NCI-H510A treated with DMSO at 0.1 percent for 48 hours (cell line): ENCODE measurements at regions not wholly inside any gene's neighbourhood (a gene's known extent, or its start where the extent isn't known, plus 50 kb on each side); places are given as distances from the start of the nearest gene placed in this dataset.
"Not testable (repeated sequence)": the region's sequence is repeated elsewhere in the genome, so short reads cannot be mapped to it uniquely, and the experiment has no call there.

ENCODE experiments used
- DNase-seq: peaks from one replicate; lab custom pipeline; 2025; lab: John Stamatoyannopoulos, UW

DNA sequence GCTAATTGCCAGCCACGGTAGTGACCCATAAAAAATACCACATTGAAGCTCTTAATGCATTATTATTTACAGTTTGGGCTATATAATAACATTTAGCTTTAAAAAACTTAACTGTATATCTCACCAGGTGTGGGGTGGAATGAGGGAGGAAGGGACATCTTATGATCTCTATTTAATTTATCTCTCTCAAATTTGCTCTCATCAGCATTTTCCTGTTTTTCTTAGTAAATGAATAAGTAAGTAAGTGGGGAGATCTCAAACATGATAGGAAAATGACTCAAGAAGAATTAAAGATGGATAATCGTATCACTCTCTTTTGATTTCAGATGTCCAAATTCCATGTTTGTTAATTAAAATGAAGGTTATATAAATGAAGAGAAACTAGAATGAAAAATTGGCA is 200.7 kb upstream of the NR3C2 start:
- DNase-seq = no peak

DNA sequence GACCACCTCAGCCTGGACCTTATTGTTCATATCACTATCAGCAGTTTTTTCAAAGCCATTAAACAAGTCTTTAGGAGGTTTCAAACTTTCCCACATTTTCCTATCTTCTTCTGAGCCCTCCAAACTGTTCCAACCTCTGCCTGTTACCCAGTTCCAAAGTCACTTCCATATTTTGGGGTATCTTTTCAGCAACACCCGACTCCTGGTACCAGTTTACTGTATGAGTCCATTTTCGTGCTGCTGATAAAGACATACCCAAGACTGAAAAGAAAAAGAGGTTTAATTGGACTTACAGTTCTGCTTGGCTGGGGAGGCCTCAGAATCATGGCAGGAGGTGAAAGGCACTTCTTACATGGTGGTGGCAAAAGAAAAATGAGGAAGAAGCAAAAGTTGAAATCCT is 195.9 kb upstream of the NR3C2 start:
- not testable (repeated sequence) for DNase-seq

DNA sequence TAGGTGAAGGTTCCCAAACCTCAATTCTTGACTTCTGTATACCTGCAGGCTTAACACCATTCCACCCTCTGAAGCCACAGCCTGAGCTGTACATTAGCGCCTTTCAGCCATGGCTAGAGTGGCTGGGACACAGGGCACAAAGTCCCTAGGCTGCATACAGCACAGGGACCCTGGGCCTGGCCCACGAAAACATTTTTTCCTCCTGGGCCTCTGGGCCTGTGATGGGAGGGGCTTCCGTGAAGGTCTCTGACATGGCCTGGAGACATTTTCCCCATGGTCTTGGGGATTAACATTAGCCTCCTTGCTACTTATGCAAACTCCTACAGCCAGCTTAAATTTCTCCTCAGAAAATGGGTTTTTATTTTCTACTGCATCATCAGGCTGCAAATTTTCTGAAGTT is 195.2 kb upstream of the NR3C2 start:
- DNase-seq = not testable (repeated sequence)

DNA sequence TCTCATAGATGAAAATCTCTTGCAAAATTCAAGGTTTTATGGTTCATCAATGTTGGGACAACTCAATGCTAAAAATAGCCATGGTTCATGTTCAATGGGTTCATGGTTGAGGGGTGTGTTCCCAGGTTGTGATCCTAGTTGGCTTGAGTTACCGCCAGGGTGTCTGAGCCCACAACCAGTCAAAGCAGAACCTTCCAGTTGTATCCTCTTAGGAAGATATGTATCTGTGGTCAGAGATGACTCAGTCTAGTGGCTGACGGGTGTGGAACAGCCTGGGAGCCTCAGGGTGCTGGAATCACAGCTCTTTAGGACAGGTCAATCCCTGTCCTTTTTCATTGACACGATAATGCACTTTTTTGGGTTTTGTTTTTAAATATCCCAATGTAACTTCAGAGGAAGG is 192.3 kb upstream of the NR3C2 start:
- DNase-seq = no peak

DNA sequence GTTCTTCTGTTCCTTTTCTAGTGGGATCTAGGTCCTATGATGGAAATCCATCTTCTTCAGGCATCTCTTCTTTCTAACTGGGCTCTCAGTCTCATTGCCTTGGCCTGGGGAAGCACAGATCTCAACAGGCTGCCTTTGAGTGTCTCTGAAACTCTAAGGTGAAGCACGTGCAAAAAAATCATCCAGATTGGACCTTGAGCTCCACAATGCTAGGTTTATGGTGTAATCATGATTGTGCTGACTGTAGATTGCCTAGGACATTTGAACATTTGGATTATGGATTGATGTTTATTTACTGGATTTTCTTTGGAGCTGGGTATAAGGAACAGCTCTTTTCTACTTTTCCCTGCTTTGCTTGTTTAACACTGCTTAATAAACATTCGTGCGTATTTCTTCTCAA is 191.5 kb upstream of the NR3C2 start:
- DNase-seq = no peak

DNA sequence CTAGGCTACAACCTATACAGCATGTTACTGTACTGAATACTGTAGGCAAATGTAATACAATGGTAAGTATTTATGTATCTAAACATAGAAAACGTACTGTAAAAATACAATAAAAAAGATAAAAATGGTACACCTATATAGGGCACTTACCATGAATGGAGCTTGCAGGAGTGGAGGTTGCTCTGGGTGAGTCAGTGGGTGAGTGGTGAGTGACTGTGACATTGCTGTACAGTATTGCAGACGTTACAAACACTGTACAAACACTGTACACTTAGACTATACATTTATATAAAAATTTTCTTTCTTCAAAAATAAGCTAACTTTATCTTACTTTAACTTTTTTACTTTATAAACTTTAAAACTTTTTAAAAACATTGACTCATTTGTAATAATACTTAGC is 190.3 kb upstream of the NR3C2 start:
- no peak for DNase-seq

DNA sequence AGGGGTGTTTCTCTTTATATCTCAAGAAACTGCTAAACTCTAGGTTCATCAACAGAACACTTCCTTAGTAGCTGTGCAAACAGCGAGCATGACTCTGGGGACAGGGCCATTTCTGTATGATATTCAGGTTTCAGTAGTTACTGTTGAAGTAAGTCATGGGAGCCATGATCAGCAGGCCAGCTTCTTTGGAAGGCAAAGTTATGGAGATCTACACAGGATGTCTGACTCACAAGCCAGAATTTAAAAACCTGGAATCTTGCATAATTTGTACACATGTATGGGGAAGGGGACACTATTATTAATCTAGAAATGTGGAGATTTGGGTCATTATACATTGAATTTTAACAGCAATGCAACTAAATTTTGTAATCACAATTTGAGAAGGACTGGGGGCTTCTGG is 187.8 kb upstream of the NR3C2 start:
- DNase-seq = no peak

DNA sequence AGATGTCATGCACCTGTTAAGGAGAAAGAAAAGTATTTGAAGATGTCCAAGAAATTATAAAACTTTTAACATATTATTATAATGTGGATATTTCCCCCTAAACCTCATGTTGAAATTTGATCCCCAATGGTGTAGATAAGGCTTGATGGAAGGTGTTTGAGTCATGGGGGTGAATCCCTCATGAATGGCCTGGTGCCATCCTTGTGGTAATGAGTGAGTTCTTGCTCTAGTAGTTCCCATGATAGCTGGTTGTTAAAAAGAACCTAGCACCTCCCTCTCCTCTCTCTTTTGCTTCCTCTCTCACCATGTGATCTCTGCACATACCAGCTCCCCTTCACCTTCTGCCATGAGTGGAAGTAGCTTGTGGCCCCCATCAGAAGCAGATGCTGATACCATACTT is 176.6 kb upstream of the NR3C2 start:
- DNase-seq = no peak

DNA sequence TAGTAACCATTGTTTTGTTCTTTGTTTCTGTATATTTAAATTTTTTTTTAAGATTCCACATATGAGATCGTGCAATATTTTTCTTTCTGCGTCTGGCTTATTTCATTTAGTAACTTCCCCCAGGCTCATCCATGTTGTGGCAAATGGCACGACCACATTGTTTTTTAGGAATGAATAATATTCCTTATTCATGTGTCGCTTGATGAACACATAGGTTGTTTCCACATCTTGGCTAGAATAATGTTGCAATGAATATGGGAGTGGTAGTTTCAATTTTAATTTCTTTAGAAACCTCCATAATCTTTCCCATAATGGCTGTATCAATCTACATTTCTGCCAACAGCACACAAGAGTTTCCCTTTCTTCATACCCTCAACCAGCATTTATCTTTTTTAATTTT is 166.8 kb upstream of the NR3C2 start:
- DNase-seq = no peak

DNA sequence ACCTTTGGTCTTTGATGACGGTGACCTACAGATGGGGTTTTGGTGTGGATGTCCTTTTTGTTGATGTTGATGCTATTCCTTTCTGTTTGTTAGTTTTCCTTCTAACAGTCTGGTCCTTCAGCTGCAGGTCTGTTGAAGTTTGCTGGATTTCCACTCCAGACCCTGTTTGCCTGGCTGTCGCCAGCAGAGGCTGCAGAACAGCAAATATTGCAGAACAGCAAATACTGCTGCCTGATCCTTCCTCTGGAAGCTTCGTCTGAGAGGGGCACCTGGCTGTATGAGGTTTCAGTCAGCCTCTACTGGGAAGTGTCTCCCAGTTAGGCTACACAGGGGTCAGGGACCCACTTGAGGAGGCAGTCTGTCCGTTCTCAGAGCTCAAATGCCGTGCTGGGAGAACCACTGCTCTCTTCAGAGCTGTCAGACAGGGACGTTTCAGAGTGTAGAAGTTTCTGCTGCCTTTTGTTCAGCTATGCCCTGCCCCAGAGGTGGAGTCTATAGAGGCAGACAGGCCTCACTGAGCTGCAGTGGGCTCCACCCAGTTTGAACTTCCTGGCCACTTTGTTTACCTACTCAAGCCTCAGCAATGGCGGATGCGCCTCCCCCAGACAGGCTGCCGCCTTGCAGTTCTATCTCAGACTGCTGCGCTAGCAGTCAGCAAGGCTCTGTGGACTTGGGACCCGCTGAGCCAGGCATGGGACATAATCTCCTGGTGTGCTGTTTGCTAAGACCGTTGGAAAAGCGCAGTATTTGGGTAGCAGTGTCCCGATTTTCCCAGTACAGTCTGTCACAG is 156.4 kb upstream of the NR3C2 start:
- DNase-seq = not testable (repeated sequence)

DNA sequence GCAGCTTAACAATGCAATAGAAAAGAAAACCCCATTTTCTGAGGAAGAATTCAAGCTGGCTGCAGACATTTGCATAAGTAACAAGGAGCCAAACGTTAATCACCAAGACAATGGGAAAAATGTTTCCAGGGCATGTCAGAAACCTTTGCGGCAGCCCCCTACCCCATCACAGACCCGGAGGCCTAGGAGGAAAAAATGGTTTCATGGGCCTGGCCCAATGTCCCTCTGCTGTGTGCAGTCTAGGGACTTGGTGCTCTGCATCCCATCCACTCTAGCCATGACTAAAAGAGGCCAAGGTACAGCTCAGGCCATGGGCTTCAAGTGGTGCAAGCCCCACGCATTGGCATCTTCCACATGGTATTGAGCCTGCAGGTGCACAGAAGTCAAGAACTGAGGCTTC is 147.0 kb upstream of the NR3C2 start:
- DNase-seq = no peak

DNA sequence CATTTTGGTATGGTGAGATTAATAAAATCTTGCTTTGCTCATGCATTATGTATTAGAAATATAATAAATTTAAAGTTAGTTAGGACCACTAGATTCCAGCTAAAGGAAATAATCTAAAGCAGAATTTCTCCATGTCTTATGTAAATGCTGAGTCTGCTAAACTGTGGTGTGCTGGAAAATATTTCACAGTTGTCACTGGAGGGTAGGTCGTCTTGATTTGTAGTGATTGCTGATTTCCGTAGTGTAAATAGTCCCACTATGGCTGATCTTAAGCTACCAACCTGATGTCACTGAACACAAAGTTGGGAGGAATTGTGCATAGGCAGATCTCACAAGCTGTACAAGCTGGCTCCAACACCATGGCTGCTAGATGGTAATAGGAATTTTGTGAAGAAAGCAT is 133.4 kb upstream of the NR3C2 start:
- no peak for DNase-seq

DNA sequence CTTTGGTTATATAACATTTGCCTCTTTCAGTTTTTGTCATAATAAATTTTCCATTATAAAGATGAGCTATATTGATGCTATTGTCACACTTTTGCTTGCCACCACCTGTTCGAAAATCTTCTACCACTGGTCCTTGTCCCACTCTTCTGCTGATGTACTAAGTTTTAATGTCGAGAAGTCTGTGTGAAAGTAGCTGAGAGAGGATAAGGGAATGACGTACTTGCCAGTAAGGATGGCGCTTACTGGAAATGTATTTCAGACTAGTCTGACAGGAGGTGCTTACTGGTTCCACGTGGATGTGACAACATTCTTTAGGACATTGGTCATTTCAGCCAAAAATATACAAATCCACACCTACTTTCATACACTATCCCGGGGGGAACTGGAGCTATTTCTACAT is 132.7 kb upstream of the NR3C2 start:
- no peak for DNase-seq

DNA sequence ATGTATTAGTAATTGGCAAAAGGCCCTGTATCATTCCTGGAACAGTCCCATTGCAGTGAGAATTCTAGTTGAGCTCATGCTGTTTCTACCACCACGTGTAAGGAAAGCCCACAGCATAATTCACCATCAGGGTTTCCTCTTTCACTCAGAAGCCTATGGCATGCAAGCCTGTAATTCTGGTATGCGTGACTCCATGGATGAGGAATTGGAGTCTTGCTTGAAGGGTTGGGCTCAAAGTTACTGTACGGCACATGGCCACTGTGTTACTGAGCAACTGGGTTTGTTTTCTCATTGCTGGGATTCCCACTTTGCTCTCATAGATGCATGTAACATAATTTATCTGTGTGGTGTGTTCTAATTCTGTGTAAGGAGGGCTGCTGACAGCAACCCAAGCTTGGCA is 132.3 kb upstream of the NR3C2 start:
- DNase-seq = no peak

DNA sequence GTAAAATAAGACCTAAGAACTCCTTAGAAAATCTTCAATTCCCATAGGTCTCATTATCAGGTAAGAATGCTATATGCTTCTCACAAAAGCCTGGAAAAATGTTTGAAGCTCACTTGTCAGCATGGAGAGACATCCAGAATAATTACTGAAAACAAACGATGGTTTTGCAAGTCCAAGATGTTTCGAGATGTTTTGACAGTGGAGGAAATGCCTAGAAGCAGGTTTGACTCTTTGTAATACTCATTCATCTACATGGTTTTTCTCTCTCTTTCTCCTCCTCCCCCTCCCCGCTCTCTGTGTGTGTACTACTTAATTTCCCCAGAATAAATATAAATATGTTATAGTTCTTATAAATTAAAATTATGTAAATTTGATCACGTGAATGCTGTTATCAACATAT is 131.9 kb upstream of the NR3C2 start:
- DNase-seq = no peak

DNA sequence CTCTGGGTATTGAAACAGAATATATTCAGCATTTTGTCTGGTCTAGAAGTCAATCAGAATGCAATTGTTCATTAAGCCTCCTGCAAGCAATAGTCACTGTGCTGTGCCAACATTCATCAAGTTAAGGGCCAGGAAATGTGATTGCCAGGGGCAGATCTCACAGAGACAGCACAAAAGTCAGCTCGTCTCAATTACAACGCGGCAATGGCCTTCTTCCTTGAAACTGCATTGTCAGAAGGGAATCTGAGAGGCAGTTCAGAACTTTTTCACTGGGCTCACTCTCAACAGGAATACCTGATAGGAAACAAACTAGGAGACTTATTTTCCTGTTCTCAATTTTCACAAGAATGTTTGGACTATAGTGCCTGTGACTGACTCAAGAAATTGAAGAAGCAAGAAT is 131.1 kb upstream of the NR3C2 start:
- DNase-seq = no peak

DNA sequence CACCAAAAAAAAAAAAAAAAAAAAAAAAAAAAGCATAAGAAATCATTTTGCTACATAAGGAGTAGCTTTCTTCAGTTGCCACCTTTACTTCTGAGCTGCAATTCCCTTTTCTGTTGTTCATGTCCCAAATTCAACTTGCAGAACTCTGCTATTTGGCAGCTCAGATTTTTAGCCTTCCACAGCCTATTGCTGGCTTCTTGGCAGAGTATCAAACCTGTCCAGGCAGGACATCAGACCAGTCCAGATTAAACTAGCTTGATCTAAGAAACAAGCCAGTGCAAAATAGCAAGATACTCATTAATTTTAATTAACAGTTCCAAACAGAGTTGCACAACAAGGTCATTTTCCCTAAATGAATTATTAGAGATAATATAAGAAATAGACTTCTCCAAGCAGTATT is 123.6 kb upstream of the NR3C2 start:
- DNase-seq = no peak

DNA sequence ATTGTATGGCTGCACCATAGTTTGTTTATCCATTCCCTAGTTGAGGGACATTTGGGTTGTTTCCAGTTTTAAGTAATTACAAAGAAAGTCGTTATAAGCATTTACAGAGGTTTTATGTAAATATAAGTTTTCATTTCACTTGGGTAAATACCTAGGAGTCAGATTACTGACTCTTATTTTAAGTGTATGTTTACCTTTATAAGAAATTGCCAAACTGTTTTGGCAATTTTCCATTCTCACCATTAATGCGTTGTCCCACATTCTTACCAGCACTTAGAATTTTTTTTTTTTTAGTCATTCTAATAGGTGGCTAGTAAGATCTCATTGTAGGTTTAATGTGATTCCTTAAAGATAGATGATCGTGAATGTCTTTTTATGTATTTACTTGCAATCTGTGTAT is 121.5 kb upstream of the NR3C2 start:
- DNase-seq = no peak

DNA sequence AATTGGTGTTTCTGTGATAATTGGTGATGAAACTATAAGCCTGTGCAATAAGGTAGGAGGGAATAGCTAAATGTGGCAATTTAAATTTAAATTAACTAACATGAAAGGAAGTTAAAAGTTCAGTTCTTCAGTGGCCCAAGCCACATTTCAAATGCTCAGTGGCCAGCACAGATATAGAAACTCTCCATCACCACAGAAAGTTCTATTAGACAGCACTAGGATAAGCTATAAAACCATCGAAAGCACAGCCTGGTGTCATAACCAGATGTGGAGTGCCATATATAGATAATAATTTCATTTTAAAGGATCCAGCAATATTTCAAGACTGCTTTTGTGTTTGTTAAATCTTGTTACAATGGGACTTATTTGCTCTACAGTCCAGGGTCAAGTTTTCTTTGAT is 119.3 kb upstream of the NR3C2 start:
- no peak for DNase-seq

DNA sequence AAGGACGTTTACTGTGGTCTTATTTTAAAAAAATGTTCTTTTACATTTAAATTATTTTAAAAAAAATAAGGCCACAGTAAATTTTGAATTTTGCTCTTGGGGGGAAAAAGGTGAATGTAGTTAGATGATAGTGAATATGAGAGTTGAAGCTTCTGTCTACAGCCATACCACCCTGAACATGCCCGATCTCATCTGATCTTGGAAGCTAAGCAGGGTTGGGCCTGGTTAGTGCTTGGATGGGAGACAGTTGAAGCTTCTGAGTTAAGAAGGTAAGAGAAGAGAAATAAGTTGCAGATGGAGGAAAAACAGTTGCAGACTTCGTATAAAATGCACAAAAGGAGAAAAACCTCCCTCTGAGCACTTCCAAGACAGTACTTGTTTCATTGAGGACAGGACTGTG is 115.6 kb upstream of the NR3C2 start:
- DNase-seq = no peak

DNA sequence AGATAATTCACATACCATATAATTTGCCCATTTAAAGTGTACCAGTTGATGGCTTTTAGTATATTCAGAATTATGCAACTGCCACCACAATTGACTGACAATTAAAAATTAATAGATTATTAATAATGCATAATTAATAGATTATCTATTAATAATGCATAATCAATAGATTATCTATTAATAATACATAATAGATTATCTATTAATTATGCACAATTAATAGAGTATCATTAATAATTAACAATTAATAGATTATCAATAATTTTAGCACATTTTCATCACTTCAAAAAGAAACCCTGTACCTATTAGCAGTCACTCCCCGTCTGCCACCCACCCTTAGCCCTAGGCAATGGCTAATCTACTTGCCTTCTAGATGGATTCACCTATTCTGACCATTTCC is 108.6 kb upstream of the NR3C2 start:
- DNase-seq = no peak

DNA sequence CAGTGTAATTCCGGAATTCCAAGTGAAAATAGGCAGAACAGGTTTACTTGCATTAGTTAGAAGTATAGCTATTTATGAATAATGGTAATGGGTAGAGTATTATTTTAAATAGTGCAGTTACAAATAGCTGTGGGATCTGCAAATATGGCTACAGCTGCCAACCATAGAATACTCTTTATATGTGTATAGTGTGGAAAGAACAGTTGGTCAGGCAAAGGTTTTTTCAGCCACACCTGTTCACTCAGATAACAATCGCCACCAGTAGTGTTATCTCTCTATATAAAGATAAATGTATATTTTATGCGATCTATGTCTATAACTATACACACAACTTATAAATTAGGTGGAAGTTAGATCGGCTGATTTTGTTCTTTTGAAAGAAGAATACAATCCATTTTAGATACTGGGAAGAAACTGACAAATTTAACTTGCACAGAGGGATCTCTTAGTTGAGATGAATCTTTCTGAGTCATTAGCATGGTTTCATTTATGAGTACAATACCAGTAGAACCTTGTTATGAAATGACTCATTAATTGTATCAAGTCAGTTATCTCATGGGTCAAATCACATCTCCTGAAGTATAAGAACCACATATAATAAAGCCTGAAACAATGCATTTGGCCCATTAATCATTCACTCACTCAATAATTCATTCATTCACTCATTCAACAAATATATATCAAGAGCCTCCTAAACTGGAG is 100.9 kb upstream of the NR3C2 start:
- DNase-seq = no peak

DNA sequence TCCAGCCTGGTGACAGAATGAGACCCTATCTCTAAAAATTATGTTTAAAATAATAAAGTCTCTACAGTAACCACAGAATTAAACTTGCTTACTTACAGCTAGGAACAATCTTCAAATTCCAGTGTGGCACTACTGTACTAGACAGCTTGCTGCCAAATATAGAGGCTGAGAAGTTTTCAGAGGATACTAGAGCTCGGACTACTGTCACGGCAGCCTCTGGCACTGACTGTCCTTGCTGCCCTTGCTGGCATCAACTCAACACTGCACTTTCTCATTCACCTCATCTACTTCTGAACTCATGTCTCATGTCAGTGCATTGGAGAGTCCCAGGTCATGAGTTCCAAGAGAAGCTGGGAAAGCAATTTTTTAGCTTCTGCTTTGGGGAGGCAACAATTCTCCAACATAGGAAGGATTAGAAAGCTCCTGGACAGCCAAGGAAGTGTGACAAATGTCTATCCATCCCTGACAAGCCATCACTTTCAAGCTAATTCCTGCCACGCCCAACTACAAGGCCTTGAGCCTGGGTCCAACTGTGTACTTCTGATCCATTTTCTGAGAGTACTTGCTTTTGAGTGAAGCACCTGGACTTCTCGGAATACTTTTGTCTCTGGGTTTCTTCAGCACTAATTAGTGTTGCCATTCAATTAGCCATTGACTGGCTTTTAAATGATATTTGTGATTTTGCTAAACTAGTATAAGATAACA is 98.6 kb upstream of the NR3C2 start:
- no peak for DNase-seq
